ENCODE measurements at regions not wholly inside any gene's neighbourhood (a gene's known extent, or its start where the extent isn't known, plus 50 kb on each side); places are given as distances from the start of the nearest gene placed in this dataset.

- no peaks in the 10 kb centered on the region for H3K79me1 ChIP-seq (ENCODE audit: low read length)
- H2BK120ac ChIP-seq (ENCODE audit: low read depth, low read length) = no peak overlapping the region
- no peaks in the 10 kb centered on the region for H3K36me3 ChIP-seq (ENCODE audit: control insufficient read depth, insufficient read depth, low read length)
- WGBS (ENCODE audit: extremely low coverage, insufficient coverage, low lambda C conversion rate) = no CpG with 5 or more reads among the region's 25 CpGs
- no peak overlapping the region for H3K23ac ChIP-seq (ENCODE audit: low read length)
- no peak overlapping the region for H4K8ac ChIP-seq (ENCODE audit: low read depth, low read length)
- H3K27me3 ChIP-seq (ENCODE audit: insufficient read depth, low read length, poor library complexity) = no peaks in the 10 kb centered on the region
- H3K4me2 ChIP-seq (ENCODE audit: low read length) = no peak overlapping the region
- H2AK5ac ChIP-seq (ENCODE audit: low read length) = no peak overlapping the region
- H2BK15ac ChIP-seq (replicated peaks; ENCODE audit: low read depth) = no peak overlapping the region
- H3K56ac ChIP-seq (ENCODE audit: low read length) = no peak overlapping the region
- no peak overlapping the region for H3K4ac ChIP-seq (ENCODE audit: low read depth, low read length)
- no peaks in the 10 kb centered on the region for H3K4me1 ChIP-seq (ENCODE audit: control insufficient read depth, low read depth, low read length)
- H3K18ac ChIP-seq (ENCODE audit: low read length) = no peak overlapping the region
- no peak overlapping the region for H2BK5ac ChIP-seq (ENCODE audit: low read length)
- no peak overlapping the region for H3K4me3 ChIP-seq (ENCODE audit: low read length)
- no peak overlapping the region for H3K27ac ChIP-seq (ENCODE audit: low read depth, low read length)
- H3K9ac ChIP-seq (ENCODE audit: low read length) = no peak overlapping the region
- no peaks in the 10 kb centered on the region for H3K79me2 ChIP-seq (ENCODE audit: control insufficient read depth, insufficient read depth, low read length)
- H4K5ac ChIP-seq (ENCODE audit: low read length) = no peak overlapping the region
- no peak for DNase-seq
These were observed 181.4 kb downstream of the TMEM18 start for GRCh38 chr2:495745-496275.

- H2BK120ac ChIP-seq (ENCODE audit: low read depth, low read length) = no peak overlapping the region
- no peak overlapping the region for H2BK5ac ChIP-seq (ENCODE audit: low read length)
- DNase-seq = no peak
- H3K79me1 ChIP-seq (ENCODE audit: low read length) = no peaks in the 10 kb centered on the region
- no peak overlapping the region for H2AK5ac ChIP-seq (ENCODE audit: low read length)
- H4K8ac ChIP-seq (ENCODE audit: low read depth, low read length) = no peak overlapping the region
- no peak overlapping the region for H3K23ac ChIP-seq (ENCODE audit: low read length)
- WGBS (ENCODE audit: extremely low coverage, insufficient coverage, low lambda C conversion rate) = no CpG with 5 or more reads among the region's 13 CpGs
- H3K56ac ChIP-seq (ENCODE audit: low read length) = no peak overlapping the region
- H2BK15ac ChIP-seq (replicated peaks; ENCODE audit: low read depth) = no peak overlapping the region
- H3K4ac ChIP-seq (ENCODE audit: low read depth, low read length) = no peak overlapping the region
- no peak overlapping the region for H3K4me2 ChIP-seq (ENCODE audit: low read length)
- H3K4me3 ChIP-seq (ENCODE audit: low read length) = no peak overlapping the region
- H4K5ac ChIP-seq (ENCODE audit: low read length) = no peak overlapping the region
- no peaks in the 10 kb centered on the region for H3K4me1 ChIP-seq (ENCODE audit: control insufficient read depth, low read depth, low read length)
- H3K9ac ChIP-seq (ENCODE audit: low read length) = no peak overlapping the region
- H3K18ac ChIP-seq (ENCODE audit: low read length) = no peak overlapping the region
- no peaks in the 10 kb centered on the region for H3K27me3 ChIP-seq (ENCODE audit: insufficient read depth, low read length, poor library complexity)
- H3K36me3 ChIP-seq (ENCODE audit: control insufficient read depth, insufficient read depth, low read length) = no peaks in the 10 kb centered on the region
- no peak overlapping the region for H3K27ac ChIP-seq (ENCODE audit: low read depth, low read length)
- no peaks in the 10 kb centered on the region for H3K79me2 ChIP-seq (ENCODE audit: control insufficient read depth, insufficient read depth, low read length)
These were observed 182.4 kb downstream of the TMEM18 start for GRCh38 chr2:494853-495252.

GRCh38 chr2:493228-493627 lies 184.0 kb downstream of the TMEM18 start:
- Histone ChIP-seq H3K4ac (ENCODE audit: low read depth, low read length) (no peak overlapping the region), H3K27ac (ENCODE audit: low read depth, low read length) (no peak overlapping the region), H3K4me3 (ENCODE audit: low read length) (no peak overlapping the region), H2BK120ac (ENCODE audit: low read depth, low read length) (no peak overlapping the region), H3K79me2 (ENCODE audit: control insufficient read depth, insufficient read depth, low read length) (no peaks in the 10 kb centered on the region), H3K9ac (ENCODE audit: low read length) (no peak overlapping the region), H3K18ac (ENCODE audit: low read length) (no peak overlapping the region), H3K4me2 (ENCODE audit: low read length) (no peak overlapping the region), H2BK15ac (replicated peaks; ENCODE audit: low read depth) (no peak overlapping the region), H4K5ac (ENCODE audit: low read length) (no peak overlapping the region), H4K8ac (ENCODE audit: low read depth, low read length) (no peak overlapping the region), H3K27me3 (ENCODE audit: insufficient read depth, low read length, poor library complexity) (no peaks in the 10 kb centered on the region), H2AK5ac (ENCODE audit: low read length) (no peak overlapping the region), H2BK5ac (ENCODE audit: low read length) (no peak overlapping the region), H3K79me1 (ENCODE audit: low read length) (no peaks in the 10 kb centered on the region), H3K36me3 (ENCODE audit: control insufficient read depth, insufficient read depth, low read length) (no peaks in the 10 kb centered on the region), H3K23ac (ENCODE audit: low read length) (no peak overlapping the region), H3K4me1 (ENCODE audit: control insufficient read depth, low read depth, low read length) (no peaks in the 10 kb centered on the region), H3K56ac (ENCODE audit: low read length) (no peak overlapping the region)
- no CpG with 5 or more reads among the region's 4 CpGs for WGBS (ENCODE audit: extremely low coverage, insufficient coverage, low lambda C conversion rate)
- DNase-seq = peak; percentile 33

- Histone ChIP-seq H3K79me2 (ENCODE audit: control insufficient read depth, insufficient read depth, low read length) (no peaks in the 10 kb centered on the region), H2BK15ac (replicated peaks; ENCODE audit: low read depth) (no peak overlapping the region), H3K27ac (ENCODE audit: low read depth, low read length) (no peak overlapping the region), H3K4ac (ENCODE audit: low read depth, low read length) (no peak overlapping the region), H3K4me3 (ENCODE audit: low read length) (no peak overlapping the region), H3K23ac (ENCODE audit: low read length) (no peak overlapping the region), H3K18ac (ENCODE audit: low read length) (no peak overlapping the region), H3K4me2 (ENCODE audit: low read length) (no peak overlapping the region), H3K79me1 (ENCODE audit: low read length) (no peaks in the 10 kb centered on the region), H4K8ac (ENCODE audit: low read depth, low read length) (no peak overlapping the region), H2BK120ac (ENCODE audit: low read depth, low read length) (no peak overlapping the region), H2BK5ac (ENCODE audit: low read length) (no peak overlapping the region), H3K27me3 (ENCODE audit: insufficient read depth, low read length, poor library complexity) (no peaks in the 10 kb centered on the region), H3K4me1 (ENCODE audit: control insufficient read depth, low read depth, low read length) (no peaks in the 10 kb centered on the region), H2AK5ac (ENCODE audit: low read length) (no peak overlapping the region), H3K9ac (ENCODE audit: low read length) (no peak overlapping the region), H3K36me3 (ENCODE audit: control insufficient read depth, insufficient read depth, low read length) (no peaks in the 10 kb centered on the region), H4K5ac (ENCODE audit: low read length) (no peak overlapping the region), H3K56ac (ENCODE audit: low read length) (no peak overlapping the region)
- WGBS (ENCODE audit: extremely low coverage, insufficient coverage, low lambda C conversion rate) = no CpG with 5 or more reads among the region's 14 CpGs
- DNase-seq = no peak
These were observed 185.0 kb downstream of the TMEM18 start for GRCh38 chr2:492178-492577.

- H3K23ac ChIP-seq (ENCODE audit: low read length) = no peak overlapping the region
- H3K79me1 ChIP-seq (ENCODE audit: low read length) = no peaks in the 10 kb centered on the region
- DNase-seq = no peak
- WGBS (ENCODE audit: extremely low coverage, insufficient coverage, low lambda C conversion rate) = no CpG with 5 or more reads among the region's 12 CpGs
- no peak overlapping the region for H2BK15ac ChIP-seq (replicated peaks; ENCODE audit: low read depth)
- no peak overlapping the region for H3K18ac ChIP-seq (ENCODE audit: low read length)
- H3K9ac ChIP-seq (ENCODE audit: low read length) = no peak overlapping the region
- H3K4me3 ChIP-seq (ENCODE audit: low read length) = no peak overlapping the region
- no peak overlapping the region for H3K4me2 ChIP-seq (ENCODE audit: low read length)
- H2BK120ac ChIP-seq (ENCODE audit: low read depth, low read length) = no peak overlapping the region
- no peaks in the 10 kb centered on the region for H3K36me3 ChIP-seq (ENCODE audit: control insufficient read depth, insufficient read depth, low read length)
- no peaks in the 10 kb centered on the region for H3K4me1 ChIP-seq (ENCODE audit: control insufficient read depth, low read depth, low read length)
- no peak overlapping the region for H4K5ac ChIP-seq (ENCODE audit: low read length)
- no peak overlapping the region for H3K4ac ChIP-seq (ENCODE audit: low read depth, low read length)
- no peak overlapping the region for H4K8ac ChIP-seq (ENCODE audit: low read depth, low read length)
- no peaks in the 10 kb centered on the region for H3K79me2 ChIP-seq (ENCODE audit: control insufficient read depth, insufficient read depth, low read length)
- no peaks in the 10 kb centered on the region for H3K27me3 ChIP-seq (ENCODE audit: insufficient read depth, low read length, poor library complexity)
- no peak overlapping the region for H2AK5ac ChIP-seq (ENCODE audit: low read length)
- no peak overlapping the region for H3K56ac ChIP-seq (ENCODE audit: low read length)
- no peak overlapping the region for H3K27ac ChIP-seq (ENCODE audit: low read depth, low read length)
- H2BK5ac ChIP-seq (ENCODE audit: low read length) = no peak overlapping the region
These were observed 187.4 kb downstream of the TMEM18 start for GRCh38 chr2:489838-490237.

DNA sequence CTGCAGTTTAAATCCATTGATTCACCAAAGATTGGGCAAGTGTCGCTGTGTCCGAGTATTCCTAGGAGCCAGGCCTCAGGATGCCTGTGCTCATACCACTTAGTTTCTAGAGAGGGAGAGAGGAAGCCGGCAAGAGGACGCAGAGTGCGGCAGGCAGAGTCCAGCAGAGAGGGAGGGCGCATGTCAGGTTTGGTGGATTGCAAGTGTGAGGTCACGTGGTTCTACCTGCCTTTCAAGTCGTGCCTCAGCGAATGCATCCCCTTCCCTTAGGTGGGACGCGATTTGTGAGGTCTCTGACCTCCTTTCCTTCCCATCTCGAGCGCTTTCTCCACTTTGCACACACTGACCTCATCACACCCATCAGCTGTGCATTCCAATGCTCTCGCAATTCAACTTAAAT lies 188.1 kb downstream of the TMEM18 start:
- no CpG with 5 or more reads among the region's 14 CpGs for WGBS (ENCODE audit: extremely low coverage, insufficient coverage, low lambda C conversion rate)
- no peak overlapping the region for H4K8ac ChIP-seq (ENCODE audit: low read depth, low read length)
- H3K4me1 ChIP-seq (ENCODE audit: control insufficient read depth, low read depth, low read length) = no peaks in the 10 kb centered on the region
- no peak overlapping the region for H3K18ac ChIP-seq (ENCODE audit: low read length)
- no peak overlapping the region for H3K23ac ChIP-seq (ENCODE audit: low read length)
- DNase-seq = no peak
- no peak overlapping the region for H3K27ac ChIP-seq (ENCODE audit: low read depth, low read length)
- H2AK5ac ChIP-seq (ENCODE audit: low read length) = no peak overlapping the region
- H3K4me2 ChIP-seq (ENCODE audit: low read length) = no peak overlapping the region
- H3K56ac ChIP-seq (ENCODE audit: low read length) = no peak overlapping the region
- no peak overlapping the region for H2BK120ac ChIP-seq (ENCODE audit: low read depth, low read length)
- H3K27me3 ChIP-seq (ENCODE audit: insufficient read depth, low read length, poor library complexity) = no peaks in the 10 kb centered on the region
- no peak overlapping the region for H3K9ac ChIP-seq (ENCODE audit: low read length)
- no peaks in the 10 kb centered on the region for H3K79me2 ChIP-seq (ENCODE audit: control insufficient read depth, insufficient read depth, low read length)
- H3K4ac ChIP-seq (ENCODE audit: low read depth, low read length) = no peak overlapping the region
- no peak overlapping the region for H3K4me3 ChIP-seq (ENCODE audit: low read length)
- no peak overlapping the region for H2BK15ac ChIP-seq (replicated peaks; ENCODE audit: low read depth)
- H3K36me3 ChIP-seq (ENCODE audit: control insufficient read depth, insufficient read depth, low read length) = no peaks in the 10 kb centered on the region
- no peak overlapping the region for H4K5ac ChIP-seq (ENCODE audit: low read length)
- H3K79me1 ChIP-seq (ENCODE audit: low read length) = no peaks in the 10 kb centered on the region
- H2BK5ac ChIP-seq (ENCODE audit: low read length) = no peak overlapping the region

Measured in mesendoderm (in vitro differentiated cells).